ENCODE measurements at regions not wholly inside any gene's neighbourhood (a gene's known extent, or its start where the extent isn't known, plus 50 kb on each side); places are given as distances from the start of the nearest gene placed in this dataset.

GRCh38 chr11:32489464-32489863 lies 54.1 kb upstream of the WT1 start:
- H3K27me3 ChIP-seq (ENCODE audit: insufficient read depth) = peaks cover 7% of the 10 kb centered on the region; the same call in 1 of the 2 replicates
- no peaks in the 10 kb centered on the region for H3K36me3 ChIP-seq (replicated peaks in 1 of 2; ENCODE audit: control insufficient read depth in 1 of 2, insufficient read depth in 2 of 2, low read length in 1 of 2)
- no peak overlapping the region for H3K9ac ChIP-seq
- ChIA-PET POLR2A (no interaction called here), CTCF (no interaction called here)
- H2AFZ ChIP-seq (ENCODE audit: low read depth) = no peak overlapping the region
- no peak for DNase-seq
- H3K4me1 ChIP-seq (ENCODE audit: control insufficient read depth in 1 of 2, insufficient read depth in 2 of 2, low read depth in 1 of 2, low read length in 1 of 2) = no peaks in the 10 kb centered on the region
- H3K4me2 ChIP-seq = no peak overlapping the region
- H4K20me1 ChIP-seq (ENCODE audit: insufficient read depth) = no peaks in the 10 kb centered on the region
- H3K27ac ChIP-seq (ENCODE audit: low read depth in 2 of 2, low read length in 1 of 2) = no peak overlapping the region
- H3F3A ChIP-seq (replicated peaks; ENCODE audit: insufficient read depth) = no peaks in the 10 kb centered on the region
- H3K4me3 ChIP-seq (ENCODE audit: low read depth in 2 of 2, low read length in 1 of 2) = no peak overlapping the region
- no peaks in the 10 kb centered on the region for H3K9me2 ChIP-seq
- H3K79me2 ChIP-seq (ENCODE audit: insufficient read depth) = no peaks in the 10 kb centered on the region
- no peaks in the 10 kb centered on the region for H3K9me3 ChIP-seq
- 7% methylated on average over 4 of the region's 4 CpGs for WGBS (ENCODE audit: low lambda C conversion rate)
- TF ChIP-seq USF2 (IDR thresholded peaks at IDR 0.05; ENCODE audit: borderline replicate concordance, low read depth, low read length) (no peak), MEF2A (IDR thresholded peaks at IDR 0.05; ENCODE audit: borderline replicate concordance, low read depth) (no peak), USF1 (IDR thresholded peaks at IDR 0.05; ENCODE audit: borderline replicate concordance, low read depth) (no peak), JUND (IDR thresholded peaks at IDR 0.05) (no peak), GABPA (IDR thresholded peaks at IDR 0.05; ENCODE audit: low read depth) (no peak), NFIC (IDR thresholded peaks at IDR 0.05; ENCODE audit: borderline replicate concordance) (no peak), RCOR1 (IDR thresholded peaks at IDR 0.05; ENCODE audit: low read length) (no peak), RXRA (IDR thresholded peaks at IDR 0.05; ENCODE audit: borderline replicate concordance, low read depth) (no peak), TEAD4 (IDR thresholded peaks at IDR 0.05; ENCODE audit: borderline replicate concordance, insufficient read depth) (no peak), FOXJ3 (CRISPR knock-in tag; IDR thresholded peaks at IDR 0.05) (no peak), FOSL2 (IDR thresholded peaks at IDR 0.05; ENCODE audit: borderline replicate concordance, low read depth) (no peak), EZH2phosphoT487 (IDR thresholded peaks at IDR 0.05; ENCODE audit: borderline replicate concordance, low read depth) (no peak), FOXM1 (IDR thresholded peaks at IDR 0.05; ENCODE audit: low read depth) (no peak), REST (IDR thresholded peaks at IDR 0.05; ENCODE audit: low read depth, low read length) (no peak), RAD21 (IDR thresholded peaks at IDR 0.05; ENCODE audit: low read length) (no peak), ELF1 (IDR thresholded peaks at IDR 0.05) (no peak), TAF1 (IDR thresholded peaks at IDR 0.05; ENCODE audit: borderline replicate concordance, low read depth, low read length) (no peak), TCF12 (IDR thresholded peaks at IDR 0.05) (no peak), GATA2 (CRISPR knock-in tag; IDR thresholded peaks at IDR 0.05) (no peak)
- TF ChIP-seq, protein P1, sequence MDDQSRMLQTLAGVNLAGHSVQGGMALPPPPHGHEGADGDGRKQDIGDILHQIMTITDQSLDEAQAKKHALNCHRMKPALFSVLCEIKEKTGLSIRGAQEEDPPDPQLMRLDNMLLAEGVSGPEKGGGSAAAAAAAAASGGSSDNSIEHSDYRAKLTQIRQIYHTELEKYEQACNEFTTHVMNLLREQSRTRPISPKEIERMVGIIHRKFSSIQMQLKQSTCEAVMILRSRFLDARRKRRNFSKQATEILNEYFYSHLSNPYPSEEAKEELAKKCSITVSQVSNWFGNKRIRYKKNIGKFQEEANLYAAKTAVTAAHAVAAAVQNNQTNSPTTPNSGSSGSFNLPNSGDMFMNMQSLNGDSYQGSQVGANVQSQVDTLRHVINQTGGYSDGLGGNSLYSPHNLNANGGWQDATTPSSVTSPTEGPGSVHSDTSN (IDR thresholded peaks at IDR 0.05) = no peak
